Common myeloid progenitor, CD34-positive (primary cell): ENCODE measurements at regions not wholly inside any gene's neighbourhood (a gene's known extent, or its start where the extent isn't known, plus 50 kb on each side); places are given as distances from the start of the nearest gene placed in this dataset.

Source experiments
- CTCF ChIA-PET: fragments of 350-600 bp; sonication (Branson Sonifier 250); formaldehyde crosslinking; loops from one replicate; lab custom pipeline; 2021; ENCODE audit warnings: antibody characterized with exemption; lab: Charles Lee
- POLR2A ChIA-PET: fragments of 350-600 bp; sonication (Branson Sonifier 250); formaldehyde crosslinking; loops from one replicate; lab custom pipeline; 2021; ENCODE audit warnings: antibody characterized with exemption; lab: Charles Lee
- DNase-seq, 3 donors: peaks; one replicate each; pipeline versions ENCODE4 v3.0.0 to v3.0.0-alpha.2; 2013
- H3K27ac ChIP-seq, 2 experiments: 1 replicate in 1 of 2; 2 replicates in 1 of 2; pipeline ENCODE4 v1.7.0; 2013; ENCODE audit warnings: inconsistent platforms in 2 of 2, low read length in 2 of 2, mild to moderate bottlenecking in 2 of 2, low read depth in 1 of 2, moderate library complexity in 1 of 2; ENCODE audit not compliant: severe bottlenecking in 2 of 2, insufficient read depth in 1 of 2, poor library complexity in 1 of 2
- H3K27me3 ChIP-seq, 5 experiments: replicated peaks in 2 of 5; 1 replicate in 3 of 5; 2 replicates in 2 of 5; pipeline versions ENCODE4 v1.6.1 to v1.7.0; 2013; ENCODE audit warnings: low read length in 4 of 5, mild to moderate bottlenecking in 2 of 5, moderate library complexity in 2 of 5, inconsistent platforms in 1 of 5; ENCODE audit not compliant: insufficient read depth in 5 of 5, control insufficient read depth in 4 of 5
- H3K36me3 ChIP-seq, 4 experiments: 1 replicate in 2 of 4; 2 replicates in 2 of 4; pipeline versions ENCODE4 v1.6.1 to v1.7.0; 2013; ENCODE audit warnings: low read length in 3 of 4, control low read depth in 1 of 4, mild to moderate bottlenecking in 1 of 4; ENCODE audit not compliant: control insufficient read depth in 4 of 4, insufficient read depth in 4 of 4
- H3K4me1 ChIP-seq, 4 experiments: 1 replicate in 3 of 4; 2 replicates in 1 of 4; pipeline versions ENCODE4 v1.6.1 to v1.7.1; 2013; ENCODE audit warnings: low read length in 3 of 4, mild to moderate bottlenecking in 3 of 4, control low read depth in 1 of 4, inconsistent platforms in 1 of 4, moderate library complexity in 1 of 4; ENCODE audit not compliant: control insufficient read depth in 4 of 4, insufficient read depth in 4 of 4; ENCODE audit errors: control extremely low read depth in 1 of 4
- H3K4me3 ChIP-seq, 7 experiments: 1 replicate in 4 of 7; 2 replicates in 3 of 7; pipeline versions ENCODE4 v1.5.1 to v1.7.0; 2013; ENCODE audit warnings: mild to moderate bottlenecking in 7 of 7, low read length in 6 of 7, moderate library complexity in 6 of 7, inconsistent platforms in 2 of 7, low read depth in 2 of 7, control low read depth in 1 of 7; ENCODE audit not compliant: insufficient read depth in 4 of 7, control insufficient read depth in 1 of 7; ENCODE audit errors: extremely low read depth in 1 of 7
- H3K9me3 ChIP-seq, 5 experiments: 1 replicate in 4 of 5; 2 replicates in 1 of 5; pipeline versions ENCODE4 v1.6.1 to v1.7.1; 2013; ENCODE audit warnings: low read length in 4 of 5, mild to moderate bottlenecking in 2 of 5, inconsistent platforms in 1 of 5, low read depth in 1 of 5, moderate library complexity in 1 of 5; ENCODE audit not compliant: control insufficient read depth in 4 of 5, insufficient read depth in 2 of 5; ENCODE audit errors: control extremely low read depth in 1 of 5
- WGBS: methylation state at CpG from one replicate; pipeline ENCODE4 v1.1.5; 2013; ENCODE audit not compliant: insufficient coverage; 5-methylcytosine and 5-hydroxymethylcytosine counted together

GRCh38 chr6:139480356-139481165 lies 106.1 kb upstream of the CITED2 start:
- DNase-seq = no peak
- POLR2A ChIA-PET = no interaction called here
- Histone ChIP-seq H3K27me3 (no peaks in the 10 kb centered on the region), H3K9me3 (no peaks in the 10 kb centered on the region), H3K4me1 (peaks cover 5 to 17% (median 8%) of the 10 kb centered on the region in 4 experiments), H3K4me3 (no peak overlapping the region), H3K36me3 (no peaks in the 10 kb centered on the region), H3K27ac (no peak overlapping the region)
- WGBS = 80% methylated on average over 9 of the region's 10 CpGs
- CTCF ChIA-PET = interaction anchor here (0.9 kb wide), 1 partner anchor 54 kb away, joined by 3 read pairs; no protein-coding TSS in a partner anchor

- H3K27me3 ChIP-seq = no peaks in the 10 kb centered on the region
- WGBS = 98% methylated on average over 7 of the region's 8 CpGs
- H3K4me3 ChIP-seq = no peak overlapping the region
- no peak overlapping the region for H3K27ac ChIP-seq
- no peaks in the 10 kb centered on the region for H3K9me3 ChIP-seq
- H3K36me3 ChIP-seq = no peaks in the 10 kb centered on the region
- CTCF ChIA-PET = interaction anchor here (0.9 to 1.0 kb wide), 2 partner anchors 11 to 53 kb away, joined by 3 read pairs; no protein-coding TSS in a partner anchor
- POLR2A ChIA-PET = no interaction called here
- no peak for DNase-seq
- H3K4me1 ChIP-seq = peaks cover 5 to 20% (median 14%) of the 10 kb centered on the region in 4 experiments
Observed at GRCh38 chr6:139479433-139480222, 105.2 kb upstream of the CITED2 start.

GRCh38 chr6:139475646-139476045 lies 101.2 kb upstream of the CITED2 start:
- WGBS = no CpG with 5 or more reads among the region's 4 CpGs
- ChIA-PET POLR2A (no interaction called here), CTCF (no interaction called here)
- no peak overlapping the region for H3K27ac ChIP-seq
- DNase-seq = no peak
- H3K36me3 ChIP-seq = no peaks in the 10 kb centered on the region
- peaks cover 9 to 19% (median 13%) of the 10 kb centered on the region in 4 experiments for H3K4me1 ChIP-seq
- no peaks in the 10 kb centered on the region for H3K27me3 ChIP-seq
- H3K4me3 ChIP-seq = peak overlapping the region in 1 of 7 experiments; percentile 6
- no peaks in the 10 kb centered on the region for H3K9me3 ChIP-seq

- ChIA-PET POLR2A (no interaction called here), CTCF (no interaction called here)
- no peak for DNase-seq
- no peaks in the 10 kb centered on the region for H3K9me3 ChIP-seq
- peaks cover 9 to 19% (median 13%) of the 10 kb centered on the region in 4 experiments for H3K4me1 ChIP-seq
- H3K27me3 ChIP-seq = no peaks in the 10 kb centered on the region
- no peaks in the 10 kb centered on the region for H3K36me3 ChIP-seq
- 100% methylated on average over 2 of the region's 5 CpGs for WGBS
- H3K4me3 ChIP-seq = peak overlapping the region in 1 of 7 experiments; percentile 6
- H3K27ac ChIP-seq = peak overlapping the region in 1 of 2 experiments; percentile 2
Observed at GRCh38 chr6:139475241-139475640, 100.8 kb upstream of the CITED2 start.

- peak overlapping the region in 1 of 2 experiments; percentile 43 for H3K27ac ChIP-seq
- peak overlapping the region in 3 of 7 experiments; percentile 8 to 48 (median 16) for H3K4me3 ChIP-seq
- peaks cover 9 to 19% (median 13%) of the 10 kb centered on the region in 4 experiments for H3K4me1 ChIP-seq
- DNase-seq = peak; percentile 11 to 65 (median 52)
- H3K36me3 ChIP-seq = no peaks in the 10 kb centered on the region
- H3K27me3 ChIP-seq = no peaks in the 10 kb centered on the region
- POLR2A ChIA-PET = no interaction called here
- WGBS = 63% methylated on average over 3 of the region's 7 CpGs
- CTCF ChIA-PET = no interaction called here
- H3K9me3 ChIP-seq = no peaks in the 10 kb centered on the region
Observed at GRCh38 chr6:139474145-139475108, 100.0 kb upstream of the CITED2 start.

- POLR2A ChIA-PET = no interaction called here
Observed at GRCh38 chr6:139473731-139474130, 99.3 kb upstream of the CITED2 start.

More at GRCh38 chr6:139473731-139474130, 99.3 kb upstream of the CITED2 start:
- no CpG with 5 or more reads among the region's 2 CpGs for WGBS
- H3K4me1 ChIP-seq = peaks cover 9 to 19% (median 13%) of the 10 kb centered on the region in 4 experiments
- CTCF ChIA-PET = no interaction called here
- H3K4me3 ChIP-seq = no peak overlapping the region
- H3K36me3 ChIP-seq = no peaks in the 10 kb centered on the region
- no peak for DNase-seq
- peak overlapping the region in 1 of 2 experiments; percentile 43 for H3K27ac ChIP-seq
- no peaks in the 10 kb centered on the region for H3K9me3 ChIP-seq
- no peaks in the 10 kb centered on the region for H3K27me3 ChIP-seq
